Prostate gland (tissue), 2 donors: ENCODE measurements at regions not wholly inside any gene's neighbourhood (a gene's known extent, or its start where the extent isn't known, plus 50 kb on each side); places are given as distances from the start of the nearest gene placed in this dataset.

Experiments
- CTCF ChIP-seq, 4 experiments: fragments of 200-600 bp in 2 of 4; fragments of 450-650 bp in 2 of 4; sonication (generic) in 2 of 4; IDR thresholded peaks; 1 replicate in 3 of 4; 2 replicates in 1 of 4; pipeline ENCODE4 v1.5.1; 2016 to 2019; ENCODE audit warnings: antibody characterized with exemption in 4 of 4, mild to moderate bottlenecking in 2 of 4, moderate library complexity in 2 of 4
- POLR2A ChIP-seq: fragments of 450-650 bp; IDR thresholded peaks from one replicate; pipeline ENCODE4 v1.6.1; 2016; ENCODE audit warnings: antibody characterized with exemption, mild to moderate bottlenecking

- no peak for TF ChIP-seq CTCF (IDR thresholded peaks at IDR 0.05)
- TF ChIP-seq POLR2A: no peak
Measured at GRCh38 chr7:130970196-130970595, 236.2 kb upstream of the KLF14 start.
